GF-D8 (cell line): ENCODE measurements at regions not wholly inside any gene's neighbourhood (a gene's known extent, or its start where the extent isn't known, plus 50 kb on each side); places are given as distances from the start of the nearest gene placed in this dataset.
"Not testable (repeated sequence)": the region's sequence is repeated elsewhere in the genome, so short reads cannot be mapped to it uniquely, and the experiment has no call there.

Source experiments
- DNase-seq: peaks from one replicate; lab custom pipeline; 2025; lab: John Stamatoyannopoulos, UW

GRCh38 chr17:72556944-72557826 is 436.4 kb downstream of the SOX9 start:
- no peak for DNase-seq

- no peak for DNase-seq
Observed at GRCh38 chr17:72558971-72559476, 438.2 kb downstream of the SOX9 start.

- no peak for DNase-seq
Observed at GRCh38 chr17:72560303-72561247, 439.8 kb downstream of the SOX9 start.

- DNase-seq = no peak
Observed at GRCh38 chr17:72561266-72561665, 440.4 kb downstream of the SOX9 start.

- no peak for DNase-seq
Observed at GRCh38 chr17:72561680-72562079, 440.9 kb downstream of the SOX9 start.

GRCh38 chr17:72562615-72563188 is 441.9 kb downstream of the SOX9 start:
- no peak for DNase-seq

GRCh38 chr17:72563952-72564351 is 443.1 kb downstream of the SOX9 start:
- no peak for DNase-seq

- no peak for DNase-seq
Observed at GRCh38 chr17:72565006-72565405, 444.2 kb downstream of the SOX9 start.

- no peak for DNase-seq
Observed at GRCh38 chr17:72565758-72566157, 444.9 kb downstream of the SOX9 start.

GRCh38 chr17:72566671-72567484 is 446.1 kb downstream of the SOX9 start:
- DNase-seq = no peak

- no peak for DNase-seq
Observed at GRCh38 chr17:72567774-72568173, 447.0 kb downstream of the SOX9 start.

GRCh38 chr17:72569148-72569946 is 448.5 kb downstream of the SOX9 start:
- DNase-seq = no peak

GRCh38 chr17:72571813-72572396 is 451.1 kb downstream of the SOX9 start:
- no peak for DNase-seq

- no peak for DNase-seq
Observed at GRCh38 chr17:72572604-72573491, 452.0 kb downstream of the SOX9 start.

- not testable (repeated sequence) for DNase-seq
Observed at GRCh38 chr17:72573492-72573801, 452.6 kb downstream of the SOX9 start.

- DNase-seq = no peak
Observed at GRCh38 chr17:72574675-72575510, 454.1 kb downstream of the SOX9 start.

GRCh38 chr17:72575542-72576233 is 454.9 kb downstream of the SOX9 start:
- no peak for DNase-seq

GRCh38 chr17:72576289-72576759 is 455.5 kb downstream of the SOX9 start:
- DNase-seq = no peak
